ENCODE measurements at regions not wholly inside any gene's neighbourhood (a gene's known extent, or its start where the extent isn't known, plus 50 kb on each side); places are given as distances from the start of the nearest gene placed in this dataset.
"Not testable (repeated sequence)": the region's sequence is repeated elsewhere in the genome, so short reads cannot be mapped to it uniquely, and the experiment has no call there.

GRCh38 chr5:174563040-174563439 is 161.3 kb upstream of the MSX2 start:
- H3K4me3 Mint-ChIP-seq; DNase-seq; ATAC-seq; H3K9me3 Mint-ChIP-seq (ENCODE audit: insufficient read depth); H3K27me3 Mint-ChIP-seq (ENCODE audit: low read depth); CTCF ChIA-PET; H3K4me1 Mint-ChIP-seq (ENCODE audit: low read depth); H3K36me3 Mint-ChIP-seq (ENCODE audit: low read depth); POLR2A ChIA-PET; H3K27ac Mint-ChIP-seq: not testable (repeated sequence)

- H3K27ac Mint-ChIP-seq: no peak overlapping the region
- ATAC-seq (no peak), DNase-seq (no peak)
- POLR2A ChIA-PET: no interaction called here
- H3K36me3 Mint-ChIP-seq (ENCODE audit: low read depth): no peaks in the 10 kb centered on the region
- H3K4me3 Mint-ChIP-seq: no peak overlapping the region
- CTCF ChIA-PET: interaction anchor here (0.8 kb wide), 1 partner anchor 50 kb away, joined by 3 read pairs; no protein-coding TSS in a partner anchor
- H3K4me1 Mint-ChIP-seq (ENCODE audit: low read depth): no peaks in the 10 kb centered on the region
- no peaks in the 10 kb centered on the region for H3K9me3 Mint-ChIP-seq (ENCODE audit: insufficient read depth)
- H3K27me3 Mint-ChIP-seq (ENCODE audit: low read depth): no peaks in the 10 kb centered on the region
Measured at GRCh38 chr5:174563899-174564298, 160.5 kb upstream of the MSX2 start.

- Mint-ChIP-seq H3K27me3 (ENCODE audit: low read depth) (no peaks in the 10 kb centered on the region), H3K9me3 (ENCODE audit: insufficient read depth) (no peaks in the 10 kb centered on the region), H3K4me1 (ENCODE audit: low read depth) (no peaks in the 10 kb centered on the region), H3K36me3 (ENCODE audit: low read depth) (no peaks in the 10 kb centered on the region), H3K27ac (no peak overlapping the region), H3K4me3 (no peak overlapping the region)
- ChIA-PET CTCF (no interaction called here), POLR2A (no interaction called here)
- no peak for DNase-seq
- ATAC-seq: no peak
Measured at GRCh38 chr5:174567506-174568141, 156.8 kb upstream of the MSX2 start.

GRCh38 chr5:174570662-174571061 is 153.7 kb upstream of the MSX2 start:
- CTCF ChIA-PET: no interaction called here

GRCh38 chr5:174571662-174572397 is 152.6 kb upstream of the MSX2 start:
- Mint-ChIP-seq H3K27me3 (ENCODE audit: low read depth) (peaks cover 4% of the 10 kb centered on the region), H3K36me3 (ENCODE audit: low read depth) (no peaks in the 10 kb centered on the region), H3K4me1 (ENCODE audit: low read depth) (no peaks in the 10 kb centered on the region), H3K4me3 (no peak overlapping the region), H3K9me3 (ENCODE audit: insufficient read depth) (no peaks in the 10 kb centered on the region), H3K27ac (no peak overlapping the region)
- DNase-seq (no peak), ATAC-seq (no peak)
- POLR2A ChIA-PET: no interaction called here
- CTCF ChIA-PET: no interaction called here

More at GRCh38 chr5:174570662-174571061, 153.7 kb upstream of the MSX2 start:
- Mint-ChIP-seq H3K4me1 (ENCODE audit: low read depth) (no peaks in the 10 kb centered on the region), H3K4me3 (no peak overlapping the region), H3K27ac (no peak overlapping the region), H3K9me3 (ENCODE audit: insufficient read depth) (no peaks in the 10 kb centered on the region), H3K36me3 (ENCODE audit: low read depth) (no peaks in the 10 kb centered on the region), H3K27me3 (ENCODE audit: low read depth) (peaks cover 4% of the 10 kb centered on the region)
- POLR2A ChIA-PET: no interaction called here
- no peak for ATAC-seq
- no peak for DNase-seq

GRCh38 chr5:174572591-174572990 is 151.8 kb upstream of the MSX2 start:
- no peak overlapping the region for H3K4me3 Mint-ChIP-seq
- H3K27ac Mint-ChIP-seq: no peak overlapping the region
- DNase-seq (no peak), ATAC-seq (no peak)
- H3K4me1 Mint-ChIP-seq (ENCODE audit: low read depth): no peaks in the 10 kb centered on the region
- CTCF ChIA-PET: no interaction called here
- POLR2A ChIA-PET: no interaction called here
- H3K9me3 Mint-ChIP-seq (ENCODE audit: insufficient read depth): no peaks in the 10 kb centered on the region
- H3K36me3 Mint-ChIP-seq (ENCODE audit: low read depth): no peaks in the 10 kb centered on the region
- H3K27me3 Mint-ChIP-seq (ENCODE audit: low read depth): peaks cover 4% of the 10 kb centered on the region

GRCh38 chr5:174573221-174573994 is 151.0 kb upstream of the MSX2 start:
- no peaks in the 10 kb centered on the region for H3K9me3 Mint-ChIP-seq (ENCODE audit: insufficient read depth)
- no peaks in the 10 kb centered on the region for H3K36me3 Mint-ChIP-seq (ENCODE audit: low read depth)
- ChIA-PET CTCF (no interaction called here), POLR2A (no interaction called here)
- ATAC-seq (no peak), DNase-seq (no peak)
- peaks cover 4% of the 10 kb centered on the region for H3K27me3 Mint-ChIP-seq (ENCODE audit: low read depth)
- H3K4me3 Mint-ChIP-seq: no peak overlapping the region
- no peak overlapping the region for H3K27ac Mint-ChIP-seq
- no peaks in the 10 kb centered on the region for H3K4me1 Mint-ChIP-seq (ENCODE audit: low read depth)

- Mint-ChIP-seq H3K27me3 (ENCODE audit: low read depth) (peaks cover 4% of the 10 kb centered on the region), H3K4me1 (ENCODE audit: low read depth) (no peaks in the 10 kb centered on the region), H3K36me3 (ENCODE audit: low read depth) (no peaks in the 10 kb centered on the region), H3K9me3 (ENCODE audit: insufficient read depth) (no peaks in the 10 kb centered on the region), H3K4me3 (no peak overlapping the region), H3K27ac (no peak overlapping the region)
- POLR2A ChIA-PET: no interaction called here
- CTCF ChIA-PET: no interaction called here
- no peak for ATAC-seq
- no peak for DNase-seq
Measured at GRCh38 chr5:174575043-174575442, 149.3 kb upstream of the MSX2 start.

GRCh38 chr5:174576042-174576441 is 148.3 kb upstream of the MSX2 start:
- Mint-ChIP-seq H3K4me3 (no peak overlapping the region), H3K9me3 (ENCODE audit: insufficient read depth) (no peaks in the 10 kb centered on the region), H3K36me3 (ENCODE audit: low read depth) (no peaks in the 10 kb centered on the region), H3K4me1 (ENCODE audit: low read depth) (no peaks in the 10 kb centered on the region), H3K27ac (no peak overlapping the region), H3K27me3 (ENCODE audit: low read depth) (peaks cover 8% of the 10 kb centered on the region)
- ATAC-seq (no peak), DNase-seq (no peak)
- ChIA-PET CTCF (no interaction called here), POLR2A (no interaction called here)

- no peak for DNase-seq
- no peak overlapping the region for H3K4me3 Mint-ChIP-seq
- ChIA-PET POLR2A (no interaction called here), CTCF (no interaction called here)
- peaks cover 7% of the 10 kb centered on the region for H3K9me3 Mint-ChIP-seq (ENCODE audit: insufficient read depth)
- no peak for ATAC-seq
- H3K27me3 Mint-ChIP-seq (ENCODE audit: low read depth): peaks cover 4% of the 10 kb centered on the region
- no peaks in the 10 kb centered on the region for H3K4me1 Mint-ChIP-seq (ENCODE audit: low read depth)
- H3K27ac Mint-ChIP-seq: no peak overlapping the region
- H3K36me3 Mint-ChIP-seq (ENCODE audit: low read depth): no peaks in the 10 kb centered on the region
Measured at GRCh38 chr5:174581479-174581878, 142.9 kb upstream of the MSX2 start.

GRCh38 chr5:174581894-174582293 is 142.5 kb upstream of the MSX2 start:
- ChIA-PET POLR2A (no interaction called here), CTCF (no interaction called here)
- H3K36me3 Mint-ChIP-seq (ENCODE audit: low read depth): no peaks in the 10 kb centered on the region
- no peak overlapping the region for H3K27ac Mint-ChIP-seq
- no peak overlapping the region for H3K4me3 Mint-ChIP-seq
- H3K4me1 Mint-ChIP-seq (ENCODE audit: low read depth): no peaks in the 10 kb centered on the region
- no peak for DNase-seq
- ATAC-seq: no peak
- peaks cover 7% of the 10 kb centered on the region for H3K9me3 Mint-ChIP-seq (ENCODE audit: insufficient read depth)
- peaks cover 4% of the 10 kb centered on the region for H3K27me3 Mint-ChIP-seq (ENCODE audit: low read depth)

- Mint-ChIP-seq H3K4me1 (ENCODE audit: low read depth) (no peaks in the 10 kb centered on the region), H3K27ac (no peak overlapping the region), H3K27me3 (ENCODE audit: low read depth) (peaks cover 4% of the 10 kb centered on the region), H3K36me3 (ENCODE audit: low read depth) (no peaks in the 10 kb centered on the region), H3K4me3 (no peak overlapping the region), H3K9me3 (ENCODE audit: insufficient read depth) (peaks cover 7% of the 10 kb centered on the region)
- DNase-seq: no peak
- no peak for ATAC-seq
- ChIA-PET CTCF (interaction anchor here (0.6 kb wide), 1 partner anchor 1120 kb away, joined by 3 read pairs; no protein-coding TSS in a partner anchor), POLR2A (no interaction called here)
Measured at GRCh38 chr5:174583071-174583470, 141.3 kb upstream of the MSX2 start.

All from activated CD8-positive, alpha-beta T cell treated with anti-CD3 and anti-CD28 coated beads, Interleukin-2, amount 10 ng/mL, durations not matched to agents 7 days and 5 days (primary cell).